OCI-M1 (cell line): ENCODE measurements at regions not wholly inside any gene's neighbourhood (a gene's known extent, or its start where the extent isn't known, plus 50 kb on each side); places are given as distances from the start of the nearest gene placed in this dataset.

ENCODE experiments used
- DNase-seq: peaks from one replicate; lab custom pipeline; 2025; lab: John Stamatoyannopoulos, UW

DNA sequence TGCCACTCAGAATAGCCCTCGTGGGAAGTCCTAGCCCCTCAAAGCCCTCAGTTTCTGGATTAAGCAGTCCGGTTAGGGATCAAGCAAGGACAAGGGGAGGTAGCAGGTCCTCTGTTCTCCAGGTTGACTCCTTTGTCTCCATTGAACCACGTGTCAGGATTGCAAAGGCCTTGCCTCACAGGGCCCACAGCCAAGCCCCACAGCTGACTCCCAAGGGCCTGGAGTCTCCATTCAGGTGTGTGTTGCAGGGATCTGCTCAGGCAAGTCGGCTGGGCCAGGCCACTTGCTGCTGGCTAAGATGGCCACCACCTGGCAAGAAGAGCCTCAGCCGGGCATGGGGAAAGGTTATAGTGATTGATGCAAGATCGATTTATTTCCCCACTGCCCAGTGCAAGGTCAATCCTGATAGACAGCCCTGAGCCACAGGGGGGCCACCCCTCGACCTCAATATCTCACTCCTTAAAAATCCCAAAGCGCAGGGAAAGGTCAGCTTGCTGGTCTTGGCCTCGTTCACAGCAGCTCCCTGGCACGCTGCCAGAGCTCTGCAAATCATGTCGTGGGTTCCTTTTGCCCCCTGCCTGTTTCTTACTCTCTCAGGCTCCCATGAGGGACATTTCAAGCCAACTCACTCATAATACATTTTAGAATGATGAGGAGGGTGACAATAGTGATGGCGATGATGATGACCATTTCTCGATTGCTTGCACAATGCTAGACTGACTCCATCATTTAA is 75.9 kb downstream of the EDN3 start:
- DNase-seq: no peak

DNA sequence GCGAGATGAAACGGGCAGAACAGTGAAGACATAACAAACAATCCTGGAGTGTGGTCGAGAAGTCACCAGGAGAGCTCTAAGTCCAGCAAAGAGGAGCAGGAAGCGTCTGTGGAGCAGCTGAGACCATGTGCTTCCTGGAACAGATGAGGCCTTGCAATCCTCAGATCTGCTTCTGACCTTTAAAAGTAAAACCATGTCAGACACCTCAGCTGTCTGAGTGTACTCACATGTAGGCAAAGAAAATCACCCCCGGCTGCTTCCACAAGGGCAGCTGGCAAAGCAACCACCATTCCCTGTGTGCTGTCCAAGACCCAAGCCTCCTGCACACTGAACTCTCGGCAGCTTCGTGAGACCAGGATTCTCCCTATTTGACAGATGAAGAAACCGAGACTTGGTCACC is 76.6 kb downstream of the EDN3 start:
- no peak for DNase-seq

DNA sequence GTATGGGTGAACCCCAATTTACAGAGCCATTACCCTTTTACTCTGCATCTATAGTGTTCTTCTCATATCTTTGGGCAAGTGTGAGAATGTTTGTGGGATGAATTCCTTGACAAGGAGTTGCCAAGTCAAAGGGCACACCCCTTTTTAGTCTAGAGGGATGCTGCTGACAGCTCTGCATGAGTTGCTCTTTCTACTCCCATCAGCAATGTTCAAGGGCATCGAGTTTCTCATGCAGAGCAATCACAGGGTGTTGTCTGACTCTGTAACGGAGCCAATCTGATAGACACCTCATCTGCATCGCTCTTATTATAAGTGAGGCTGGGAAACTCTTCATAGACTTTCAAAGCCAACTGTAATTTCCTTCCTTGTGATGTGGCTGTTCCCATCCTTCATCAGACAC is 77.4 kb downstream of the EDN3 start:
- no peak for DNase-seq

DNA sequence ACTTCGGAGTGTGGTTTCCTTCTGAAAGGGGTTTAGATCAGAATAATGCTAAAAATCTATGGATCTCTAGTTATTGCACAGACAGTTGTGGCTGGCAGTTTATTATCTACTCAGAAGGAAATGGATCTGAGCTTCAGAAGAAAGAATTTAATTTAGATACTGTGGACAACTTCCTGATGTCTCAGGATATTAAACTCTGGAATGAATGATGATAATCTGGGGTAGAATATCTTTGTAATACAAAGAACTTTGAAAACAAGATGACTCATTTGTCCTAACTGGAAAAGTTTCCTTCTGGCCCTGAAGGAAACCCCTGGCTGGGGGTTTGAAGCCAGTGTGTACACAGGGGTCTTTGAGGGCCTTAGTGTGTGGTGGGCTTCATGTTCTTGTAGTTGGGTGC is 78.0 kb downstream of the EDN3 start:
- no peak for DNase-seq

GRCh38 chr20:59378966-59379365 is 78.6 kb downstream of the EDN3 start:
- no peak for DNase-seq

DNA sequence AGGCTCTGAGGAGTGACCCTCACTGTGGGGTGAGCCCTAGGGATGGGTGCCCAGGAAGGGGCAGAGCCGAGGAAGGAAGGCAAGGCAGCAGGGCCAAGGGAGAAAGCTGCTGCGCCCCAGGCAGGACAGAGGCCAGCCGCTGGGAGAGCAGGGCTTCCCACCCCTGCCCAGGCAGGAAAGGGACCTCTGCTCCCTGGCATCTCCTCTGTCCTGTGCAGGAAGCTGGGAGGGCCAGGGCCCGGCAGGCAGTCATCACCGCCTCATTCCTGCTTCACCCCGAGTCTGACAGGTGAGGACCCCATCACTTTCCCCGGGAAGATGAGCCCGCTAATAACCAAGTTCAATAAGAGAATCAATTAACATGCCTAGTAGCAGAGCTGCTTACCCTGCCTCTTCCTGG is 81.3 kb downstream of the EDN3 start:
- DNase-seq: no peak

- no peak for DNase-seq
Observed at GRCh38 chr20:59382157-59382725, 81.8 kb downstream of the EDN3 start.

DNA sequence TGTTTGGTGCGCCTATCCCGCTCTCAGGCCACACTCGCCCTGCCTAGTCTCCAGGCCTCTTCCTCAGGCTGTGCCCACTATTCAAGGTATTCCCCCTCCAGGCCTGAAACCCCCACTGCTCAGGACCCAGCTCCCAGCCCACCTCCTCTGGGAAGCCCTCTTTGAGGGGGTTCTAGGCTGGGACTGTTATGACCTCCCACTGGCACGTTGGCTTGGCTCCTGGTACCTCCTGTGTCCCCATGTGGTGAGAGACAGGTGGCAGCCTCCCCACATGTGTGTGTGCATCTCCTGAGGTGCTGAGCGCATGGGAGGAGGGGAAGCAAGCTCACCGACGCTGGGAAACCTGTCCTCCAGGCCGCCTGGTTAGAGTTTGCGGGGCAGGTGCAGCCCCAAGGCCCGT is 82.5 kb downstream of the EDN3 start:
- DNase-seq: no peak

GRCh38 chr20:59385038-59385437 is 84.6 kb downstream of the EDN3 start:
- DNase-seq: no peak

- DNase-seq: no peak
Observed at GRCh38 chr20:59385480-59385879, 85.1 kb downstream of the EDN3 start.

DNA sequence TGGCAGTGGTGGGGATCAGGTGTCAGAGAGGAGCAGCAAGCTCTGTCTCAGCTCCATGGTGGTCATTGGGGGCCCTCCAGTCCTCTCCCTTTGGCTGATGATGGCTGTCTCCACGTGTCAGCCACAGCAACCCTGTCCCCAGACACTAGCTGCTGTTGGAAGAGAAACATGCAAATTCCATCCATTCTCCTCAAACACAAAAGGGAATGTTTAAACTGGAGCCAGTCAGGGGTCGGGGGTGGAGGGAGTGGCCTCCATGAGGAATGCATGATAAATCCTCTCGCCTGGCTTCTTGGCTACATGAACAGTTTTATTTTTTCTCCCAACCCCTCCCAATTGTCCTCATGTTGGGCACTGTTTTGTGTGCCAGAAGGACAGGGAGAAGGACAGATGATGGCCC is 86.4 kb downstream of the EDN3 start:
- DNase-seq: no peak

DNA sequence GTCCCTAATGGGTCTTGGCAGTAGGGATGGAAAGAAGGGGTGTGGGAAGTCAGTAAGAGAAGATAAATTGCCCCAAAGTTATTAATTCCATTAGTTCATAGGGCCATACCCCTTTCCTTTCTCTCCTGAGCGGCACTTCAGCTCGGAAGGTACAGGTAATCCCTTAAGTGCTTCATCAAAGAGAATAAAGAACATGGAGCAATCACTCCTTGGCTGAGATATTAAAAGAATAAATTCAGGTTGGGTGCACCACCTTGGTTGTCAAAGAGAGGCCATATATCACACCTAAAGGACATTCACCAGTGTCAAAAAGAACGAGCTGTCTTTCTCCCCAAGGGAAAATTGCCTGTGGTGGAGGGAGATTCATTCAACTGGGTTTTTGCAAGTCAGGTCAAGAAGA is 87.5 kb downstream of the EDN3 start:
- DNase-seq: no peak

DNA sequence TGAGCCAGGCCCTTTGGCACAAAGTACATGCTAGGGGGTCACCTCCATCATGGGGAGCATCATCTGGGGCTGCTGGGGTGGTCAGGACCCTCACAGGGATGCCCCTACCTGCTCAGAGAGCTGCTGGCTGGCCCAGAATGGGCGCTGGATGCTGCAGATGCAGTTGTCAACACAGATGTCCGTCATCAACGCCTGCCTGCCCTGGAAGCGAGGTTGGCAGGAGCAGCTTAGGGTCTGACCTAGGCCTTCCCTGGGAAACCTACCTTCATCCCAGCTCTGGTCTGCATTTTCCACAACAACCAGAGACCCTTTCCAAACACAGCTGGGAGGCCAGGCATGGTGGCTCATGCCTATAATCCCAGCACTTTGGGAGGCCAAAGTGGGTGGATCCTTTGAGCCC is 88.0 kb downstream of the EDN3 start:
- DNase-seq: no peak

DNA sequence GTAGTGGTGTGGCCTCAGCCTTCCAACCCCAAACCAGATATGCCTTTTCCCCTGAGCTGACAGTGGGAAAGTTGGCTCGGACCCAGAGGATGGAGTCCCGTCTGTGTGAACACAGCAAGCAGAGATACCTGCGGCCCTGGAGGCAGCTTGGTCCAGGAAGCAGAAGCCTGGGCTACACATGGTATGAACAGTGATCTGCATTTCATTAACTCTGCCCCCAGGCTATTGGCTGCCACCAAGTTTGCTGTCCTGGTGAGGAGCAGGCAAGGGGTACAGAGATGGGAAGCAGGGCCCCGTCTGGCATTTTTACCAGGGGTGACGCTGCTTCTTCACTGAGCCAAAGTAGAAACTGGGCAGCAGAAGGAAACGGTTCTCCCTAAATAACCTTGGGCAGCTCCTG is 90.0 kb downstream of the EDN3 start:
- no peak for DNase-seq

DNA sequence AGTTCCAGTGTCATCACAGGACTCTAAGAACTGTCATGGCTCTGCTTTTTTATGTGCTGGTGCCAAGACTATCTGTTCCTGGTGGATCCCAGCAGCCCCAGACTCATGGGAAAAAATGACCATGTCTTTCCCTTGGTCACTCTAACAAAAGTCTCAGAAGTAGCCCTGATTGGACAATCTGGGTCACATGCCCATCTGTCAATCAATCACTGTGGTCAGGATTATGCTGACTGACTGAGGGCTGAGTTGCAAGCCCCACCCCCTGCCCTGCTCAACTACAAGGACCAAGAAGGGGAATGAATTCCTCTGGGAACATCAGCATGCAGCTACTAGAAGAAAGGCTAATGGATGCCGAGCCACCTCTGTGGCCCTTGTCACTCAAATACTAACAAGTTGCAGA is 91.6 kb downstream of the EDN3 start:
- no peak for DNase-seq

DNA sequence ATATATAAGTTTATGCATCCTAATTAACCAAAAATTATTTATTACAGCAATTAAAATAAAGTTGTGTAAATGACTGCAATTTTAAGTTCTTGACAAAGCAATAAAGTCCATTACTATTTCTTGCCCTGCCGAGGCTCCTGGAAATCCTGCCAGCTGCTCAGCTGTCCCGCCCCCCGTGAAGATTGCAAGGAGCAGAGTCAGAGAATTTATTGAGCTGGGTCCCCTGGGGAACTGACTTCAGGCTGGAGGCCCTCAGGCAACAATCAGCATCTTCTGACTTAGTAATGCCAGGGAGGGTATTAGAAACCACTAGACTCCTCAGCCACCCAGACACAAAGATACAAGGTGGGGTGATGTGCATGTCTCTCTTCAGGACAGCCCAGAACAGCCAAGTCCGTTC is 92.3 kb downstream of the EDN3 start:
- DNase-seq: no peak

DNA sequence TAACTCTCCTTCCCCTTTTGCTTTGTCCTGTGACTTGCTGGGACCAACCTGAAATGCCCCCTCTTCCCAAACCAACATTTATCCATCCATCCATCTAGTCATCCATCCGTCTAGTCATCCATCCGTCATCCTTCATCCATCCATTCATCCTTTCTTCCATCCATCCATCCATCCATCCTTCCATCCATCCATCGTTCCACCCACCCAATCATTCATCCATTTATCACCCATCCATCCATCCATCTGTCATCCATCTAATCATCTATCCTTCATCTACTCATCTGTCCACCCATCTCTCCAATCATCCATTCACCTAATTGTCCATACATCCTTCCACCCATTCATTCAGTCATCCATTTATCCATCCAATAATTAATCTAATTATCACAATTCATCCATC is 92.7 kb downstream of the EDN3 start:
- DNase-seq: no peak

DNA sequence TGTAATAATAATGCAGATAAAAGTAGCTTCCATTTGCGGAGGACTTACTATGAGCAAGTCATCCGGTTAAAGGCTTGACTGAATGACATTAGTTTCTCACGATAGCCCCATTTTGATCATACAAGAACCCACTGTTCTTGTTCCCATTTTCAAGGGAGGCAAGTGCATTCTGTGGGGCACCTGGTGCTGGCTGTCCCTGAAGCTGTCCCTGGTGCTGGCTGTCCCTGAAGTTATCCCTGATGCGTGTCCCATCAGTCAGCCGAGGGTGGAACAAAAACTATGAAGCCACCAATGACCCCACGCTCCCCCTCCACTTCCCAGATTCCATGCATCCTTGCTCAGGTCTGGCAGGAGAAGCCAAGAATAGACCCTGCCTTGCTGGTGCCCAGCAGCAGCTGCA is 95.3 kb downstream of the EDN3 start:
- no peak for DNase-seq

DNA sequence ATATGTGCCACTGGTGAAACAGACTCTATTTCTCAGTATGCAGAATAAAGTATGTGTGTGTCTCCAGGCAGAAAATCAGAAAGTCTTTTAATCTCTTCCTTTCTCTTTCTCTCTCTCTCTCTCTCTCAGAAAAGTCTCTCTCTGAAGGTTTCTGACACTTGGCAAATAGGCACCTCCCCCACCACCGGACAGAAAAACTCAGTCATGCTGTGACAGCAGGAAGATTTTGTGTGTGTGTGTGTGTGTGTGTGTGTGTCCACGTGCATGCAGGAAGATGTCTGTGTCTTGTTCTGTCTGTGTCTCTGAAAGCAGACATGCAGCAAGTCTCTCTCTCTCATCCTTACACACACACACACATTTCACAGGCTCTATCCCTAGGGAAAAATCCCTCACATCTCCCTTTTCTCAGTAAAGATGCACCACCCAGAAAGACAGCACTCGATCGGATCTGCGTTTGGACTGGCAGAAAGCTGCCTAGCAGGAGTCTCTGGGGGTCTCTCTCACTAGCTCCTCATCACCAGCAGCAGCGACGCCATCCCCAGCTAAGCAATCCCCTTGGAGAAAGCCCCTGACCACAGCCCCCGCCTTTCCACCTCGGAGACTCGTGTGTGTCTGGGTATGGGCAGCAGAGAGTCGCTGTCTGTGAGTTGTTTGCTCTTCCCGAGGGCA is 98.3 kb downstream of the EDN3 start:
- no peak for DNase-seq

DNA sequence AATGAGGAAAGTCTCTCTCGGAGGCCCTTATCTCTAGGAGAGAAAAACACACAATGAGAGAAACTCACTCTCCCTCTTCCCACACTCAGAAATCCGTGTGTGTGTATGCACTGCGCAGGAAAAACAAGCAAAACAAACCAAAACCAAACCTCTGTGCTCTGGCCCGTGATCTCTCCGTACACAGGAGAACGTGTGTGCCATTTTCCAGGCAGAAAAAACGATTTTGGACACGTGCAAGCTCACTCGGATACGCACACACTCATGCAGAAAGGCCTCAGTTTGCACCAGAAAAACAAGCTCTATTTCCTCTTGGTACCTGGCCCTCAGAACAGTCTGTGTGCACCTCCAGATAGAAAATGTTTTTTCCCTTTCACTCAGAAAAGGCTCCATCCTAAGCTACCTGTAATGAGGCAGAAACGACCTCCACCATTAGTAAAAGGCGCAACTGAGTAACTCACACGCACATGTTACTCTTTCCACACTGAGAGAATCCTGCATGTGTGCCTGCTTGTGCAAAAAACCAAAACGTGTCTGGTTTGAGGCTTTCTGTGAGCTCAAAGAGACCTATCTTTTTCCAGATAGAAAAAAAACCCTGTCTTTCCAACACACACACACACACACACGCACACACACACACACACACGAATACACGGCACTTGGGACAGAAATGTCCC is 99.2 kb downstream of the EDN3 start:
- no peak for DNase-seq

GRCh38 chr20:59400708-59401107 is 100.3 kb downstream of the EDN3 start:
- no peak for DNase-seq

- DNase-seq: no peak
Observed at GRCh38 chr20:59402681-59403080, 102.3 kb downstream of the EDN3 start.
